GM21360 (cell line): ENCODE measurements at regions not wholly inside any gene's neighbourhood (a gene's known extent, or its start where the extent isn't known, plus 50 kb on each side); places are given as distances from the start of the nearest gene placed in this dataset.

ENCODE experiments used
- ATAC-seq: cut with Tn5 transposase; IDR thresholded peaks from one replicate; pipeline ENCODE4 v1.9.1; 2021; ENCODE audit warnings: mild to moderate bottlenecking, moderate library complexity; ENCODE audit not compliant: unreplicated experiment

DNA sequence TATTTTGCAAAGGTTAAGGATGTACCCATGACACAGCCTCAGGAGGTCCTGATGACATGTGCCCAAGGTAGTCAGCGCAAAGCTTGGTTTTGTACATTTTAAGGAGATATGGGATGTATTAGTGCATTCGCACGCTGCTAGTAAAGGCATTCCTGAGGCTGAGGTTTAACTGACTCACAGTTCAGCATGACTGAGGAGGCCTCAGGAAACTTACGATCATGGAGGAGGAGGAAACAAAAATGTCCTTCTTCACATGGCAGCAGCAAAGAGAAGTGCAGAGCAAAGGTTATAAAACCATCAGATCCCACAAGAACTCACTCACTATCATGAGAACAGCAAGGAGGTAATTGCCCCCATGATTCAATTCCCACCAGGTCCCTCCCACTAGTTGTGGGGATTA lies 1017.4 kb downstream of the EFNB2 start:
- ATAC-seq = no peak

- ATAC-seq = no peak
These were observed 1021.1 kb downstream of the EFNB2 start for GRCh38 chr13:105514401-105514800.

DNA sequence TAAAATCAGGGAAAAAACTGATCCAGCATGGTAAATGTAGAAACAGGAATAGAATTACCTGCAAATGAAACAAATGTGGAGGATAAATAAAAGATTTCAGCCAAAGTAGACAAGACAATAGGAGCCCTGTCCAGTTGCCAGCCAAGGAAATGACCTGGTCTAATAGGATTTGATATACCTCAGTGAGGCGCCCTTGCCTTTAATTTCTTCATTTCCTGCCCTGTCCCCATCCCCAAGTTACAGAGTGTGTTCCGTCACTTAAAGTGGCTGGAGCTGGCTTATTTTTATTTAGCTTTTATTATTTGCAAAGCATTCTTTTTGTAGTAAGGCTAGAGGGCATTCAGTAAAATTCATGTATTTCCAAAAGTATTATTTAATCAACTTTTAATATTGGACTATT lies 1022.0 kb downstream of the EFNB2 start:
- ATAC-seq = no peak

DNA sequence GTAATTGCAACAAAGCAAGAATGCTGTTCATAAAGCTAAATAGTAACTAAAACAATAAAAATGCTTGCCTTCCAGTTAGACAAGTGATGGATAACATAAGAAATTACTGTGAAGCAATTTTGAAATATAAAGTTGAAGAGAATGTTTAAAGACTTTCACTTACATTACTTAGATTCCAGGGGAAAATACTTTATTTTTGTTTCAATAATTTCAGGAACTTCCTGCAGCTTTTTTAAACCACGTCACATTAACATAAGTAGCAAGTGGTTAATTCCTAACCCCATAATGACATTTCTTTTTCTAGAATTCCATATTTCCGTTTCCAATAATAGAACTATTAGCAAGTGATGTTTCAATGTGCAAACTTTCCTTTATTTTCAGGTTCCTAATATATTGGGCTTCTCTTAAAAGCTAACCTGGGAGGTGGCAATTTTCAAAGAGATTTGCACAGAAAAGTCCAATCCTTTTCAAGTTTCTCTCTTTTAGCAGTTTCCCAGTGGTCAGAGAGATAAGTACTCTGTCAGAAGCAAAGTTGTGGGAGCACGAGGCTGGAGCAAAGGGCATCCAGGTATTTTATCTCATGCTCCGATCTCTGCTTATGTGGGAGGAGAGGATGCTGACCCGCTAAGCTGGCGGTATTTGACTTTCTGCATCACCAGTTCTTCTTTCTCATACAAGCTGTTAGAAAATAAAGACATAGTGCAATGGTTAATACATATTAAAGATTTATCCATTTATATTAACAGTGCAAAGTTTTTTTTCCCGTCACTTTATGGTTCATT lies 1025.3 kb downstream of the EFNB2 start:
- ATAC-seq = no peak

DNA sequence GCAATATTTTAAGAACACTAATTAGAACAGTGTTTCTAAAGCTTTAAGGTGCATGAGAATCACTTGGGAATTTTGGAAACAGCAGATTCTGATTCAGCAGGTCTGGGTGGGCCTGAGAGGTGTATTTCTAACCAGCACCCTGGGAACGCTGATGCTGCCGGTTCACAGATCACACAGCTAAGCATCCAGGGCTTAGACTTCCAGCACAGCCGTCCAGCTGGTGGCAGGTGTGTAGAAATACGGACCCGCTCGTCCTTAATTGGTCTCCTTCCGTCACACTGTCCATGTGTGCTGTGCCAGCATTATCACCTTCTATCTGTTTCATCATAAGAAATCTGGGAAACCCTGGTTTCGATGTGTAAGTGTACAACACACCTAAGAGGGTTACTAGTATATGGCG lies 1029.0 kb downstream of the EFNB2 start:
- no peak for ATAC-seq

GRCh38 chr13:105502193-105502592 lies 1033.3 kb downstream of the EFNB2 start:
- ATAC-seq = no peak

GRCh38 chr13:105497597-105497996 lies 1037.9 kb downstream of the EFNB2 start:
- no peak for ATAC-seq

DNA sequence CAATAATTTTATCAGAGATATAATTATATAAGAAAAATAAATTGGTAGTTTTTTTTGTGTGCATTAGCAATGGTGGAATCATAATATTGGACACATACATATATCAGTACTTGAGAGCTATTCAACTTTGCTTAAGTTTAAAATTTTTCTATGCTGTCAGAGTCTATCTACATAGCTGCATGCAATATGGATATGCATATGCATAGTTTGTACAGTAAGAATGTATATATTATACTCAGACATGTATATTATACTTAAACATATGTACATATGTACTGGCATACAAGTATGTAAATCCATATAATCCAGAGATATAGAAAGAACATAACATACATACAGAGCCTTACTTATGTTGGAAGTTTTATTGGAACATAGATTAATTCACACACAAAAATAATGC lies 1043.2 kb downstream of the EFNB2 start:
- ATAC-seq = no peak

GRCh38 chr13:105491345-105491744 lies 1044.1 kb downstream of the EFNB2 start:
- ATAC-seq = no peak

DNA sequence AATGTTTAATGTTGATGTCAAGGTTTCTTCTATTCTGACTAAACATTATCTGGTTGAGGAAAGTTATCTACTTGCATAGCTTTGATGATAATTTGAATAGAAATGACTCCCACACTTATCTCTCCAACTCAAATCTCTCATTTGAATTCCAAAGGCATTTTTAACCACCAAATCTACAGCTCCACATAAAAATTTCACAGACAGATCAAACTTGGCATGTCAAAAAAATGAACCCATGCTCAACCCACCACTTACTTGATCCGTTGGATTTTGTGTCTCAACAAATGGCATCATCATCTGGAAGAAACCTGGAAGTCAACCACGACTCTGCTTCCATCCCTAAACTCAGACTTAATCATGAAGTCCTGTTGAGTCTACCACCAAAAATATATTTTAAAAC lies 1050.4 kb downstream of the EFNB2 start:
- ATAC-seq = no peak

GRCh38 chr13:105474983-105475610 lies 1060.4 kb downstream of the EFNB2 start:
- ATAC-seq = no peak

GRCh38 chr13:105471673-105472072 lies 1063.8 kb downstream of the EFNB2 start:
- no peak for ATAC-seq

GRCh38 chr13:105466376-105466775 lies 1069.1 kb downstream of the EFNB2 start:
- ATAC-seq = no peak

DNA sequence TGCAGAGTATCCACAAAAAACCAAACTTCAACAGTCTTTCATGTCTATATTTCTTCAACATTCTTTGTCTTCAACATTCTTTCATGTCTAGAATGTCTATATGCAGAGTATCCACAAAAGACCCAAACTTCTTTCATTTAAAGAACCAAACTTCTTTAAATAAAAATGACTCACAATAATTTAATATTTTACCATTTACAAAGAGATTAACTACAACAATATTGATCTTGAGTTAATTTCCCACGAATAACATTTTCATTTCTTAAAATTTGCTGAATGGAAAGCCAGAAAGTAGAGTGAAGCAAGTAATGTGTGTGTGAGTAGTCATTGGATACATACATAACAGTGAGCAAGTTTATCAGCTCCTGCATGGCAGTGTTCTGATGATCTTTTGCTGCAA lies 1069.7 kb downstream of the EFNB2 start, which contains the start of gene DAOA:
Gene DAOA, plus strand, starts transcription at position 301 of the 400 bp plus-strand sequence.
- no peak for ATAC-seq

GRCh38 chr13:105465251-105465650 lies 1070.2 kb downstream of the EFNB2 start:
- ATAC-seq = no peak

DNA sequence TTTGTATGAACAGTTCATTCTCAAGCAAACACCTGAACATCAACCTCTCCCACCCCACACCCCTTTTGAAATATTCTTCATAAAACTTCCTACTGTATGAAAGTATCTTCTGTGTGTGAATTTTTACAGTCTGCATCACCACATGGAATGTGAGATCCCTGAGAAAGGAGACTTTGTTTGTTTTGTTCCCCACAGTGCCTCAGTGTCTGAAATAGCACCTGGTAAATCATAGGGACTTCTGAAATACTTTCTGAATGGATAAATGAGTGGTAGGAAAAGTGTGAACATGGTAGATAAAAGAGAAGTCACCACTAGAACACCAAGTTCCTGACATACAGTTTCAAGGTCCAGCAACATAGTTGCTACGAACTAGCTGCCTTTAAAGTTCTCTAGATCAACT lies 1071.2 kb downstream of the EFNB2 start:
- ATAC-seq = no peak

DNA sequence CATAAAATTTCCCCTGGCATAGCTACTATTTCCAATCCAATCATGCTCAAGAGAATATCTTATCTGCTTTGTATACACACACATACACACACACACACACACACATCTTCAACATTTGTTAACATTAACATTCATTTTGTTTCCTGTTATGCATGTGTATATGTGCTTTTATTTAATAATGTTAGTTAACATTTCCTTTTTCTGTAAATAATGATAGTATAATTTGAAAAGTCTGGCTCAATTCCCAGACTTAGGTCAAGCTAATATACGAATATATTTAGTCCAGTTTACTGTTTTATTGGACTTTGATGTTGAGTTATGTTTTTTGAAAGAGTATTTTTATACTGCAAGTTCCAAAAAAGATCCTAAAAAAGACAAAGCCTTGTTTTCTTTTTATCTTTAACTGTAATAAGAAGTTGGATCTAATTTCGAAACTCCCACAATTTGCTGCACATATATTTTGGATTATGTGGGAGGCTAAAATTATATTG lies 1072.4 kb downstream of the EFNB2 start:
- no peak for ATAC-seq

DNA sequence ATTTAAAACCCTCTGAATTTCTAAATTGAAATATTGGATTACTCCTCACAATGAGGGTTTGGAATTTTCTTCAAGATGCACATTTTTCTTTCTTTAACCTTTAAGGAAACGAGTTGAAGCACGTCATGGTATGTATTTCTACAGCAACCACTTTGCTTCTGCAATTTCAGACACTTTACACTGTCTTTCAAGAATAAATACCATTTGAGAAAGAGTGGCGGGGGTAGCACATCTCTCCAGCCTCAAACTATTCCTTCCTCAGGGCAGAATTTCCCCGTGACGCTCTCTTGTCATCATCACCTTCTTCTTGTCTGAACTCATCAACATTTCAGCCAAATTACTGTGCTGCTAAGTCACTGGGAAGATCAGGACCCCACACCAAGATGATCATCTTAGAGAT lies 1073.4 kb downstream of the EFNB2 start:
- no peak for ATAC-seq

- no peak for ATAC-seq
These were observed 1082.6 kb downstream of the EFNB2 start for GRCh38 chr13:105452895-105453294.

GRCh38 chr13:105450784-105451183 lies 1084.7 kb downstream of the EFNB2 start:
- ATAC-seq = no peak

GRCh38 chr13:105448811-105449210 lies 1086.7 kb downstream of the EFNB2 start:
- ATAC-seq = no peak

GRCh38 chr13:105446197-105446596 lies 1089.3 kb downstream of the EFNB2 start:
- ATAC-seq = no peak
